ENCODE measurements at regions not wholly inside any gene's neighbourhood (a gene's known extent, or its start where the extent isn't known, plus 50 kb on each side); places are given as distances from the start of the nearest gene placed in this dataset.

DNA sequence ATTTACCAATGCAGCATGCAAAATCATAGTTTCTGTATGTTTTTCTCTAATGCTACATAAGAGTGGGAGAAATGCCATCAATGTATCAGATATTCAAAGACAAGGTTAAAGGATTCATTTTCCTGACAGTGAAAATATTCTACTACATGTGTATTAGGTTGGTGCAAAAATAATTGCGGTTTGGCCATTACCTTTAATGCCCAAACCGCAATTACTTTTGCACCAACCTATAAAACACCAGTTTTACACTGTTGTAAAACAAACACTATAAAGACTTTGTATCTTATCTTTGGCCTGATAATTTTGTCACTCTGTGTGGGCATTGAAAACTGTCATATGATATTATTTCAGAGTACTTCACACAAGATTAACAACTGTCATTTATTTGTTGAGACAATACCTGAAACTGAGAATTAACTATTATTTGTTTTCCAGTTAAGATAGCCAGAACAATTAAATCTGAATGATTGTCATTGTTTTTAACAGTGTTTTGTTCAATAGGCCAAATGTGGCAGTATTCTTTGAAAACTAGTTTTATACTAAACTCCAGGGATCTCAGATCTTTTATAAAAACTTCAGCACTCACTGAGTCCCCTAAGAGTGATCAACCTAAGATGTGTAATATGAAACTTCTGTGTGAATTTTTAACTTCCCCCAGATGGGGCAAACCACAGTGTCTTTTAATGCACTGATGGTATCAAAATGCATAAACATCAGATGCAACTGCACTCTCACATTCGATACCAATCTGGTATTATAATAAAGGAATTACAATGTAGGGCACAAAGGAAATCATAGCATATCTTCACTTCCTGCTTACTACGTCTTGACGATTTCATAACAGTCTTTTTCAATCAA is 53.8 kb upstream of the FBN2 start:
- no peak for FAIRE-seq

DNA sequence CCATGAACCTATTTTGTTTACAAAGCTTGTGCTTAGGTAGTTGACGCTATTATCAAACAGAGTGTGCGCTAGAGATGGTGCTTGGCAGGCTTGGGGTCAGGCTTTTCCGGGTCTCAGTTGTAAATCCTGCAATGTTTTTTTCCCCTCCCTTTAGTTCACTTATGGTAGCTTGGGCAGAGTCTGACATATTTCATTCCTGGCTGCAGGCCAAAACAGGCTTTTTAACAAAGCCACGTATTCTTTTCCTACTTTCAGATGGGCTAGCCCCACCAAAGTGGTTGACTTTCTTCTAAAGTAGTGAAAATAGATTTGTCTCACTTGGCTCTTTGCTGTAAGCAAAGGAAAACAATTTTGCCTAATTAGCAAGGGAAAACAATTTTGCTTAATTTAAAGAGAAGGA is 58.0 kb upstream of the FBN2 start:
- FAIRE-seq: no peak

DNA sequence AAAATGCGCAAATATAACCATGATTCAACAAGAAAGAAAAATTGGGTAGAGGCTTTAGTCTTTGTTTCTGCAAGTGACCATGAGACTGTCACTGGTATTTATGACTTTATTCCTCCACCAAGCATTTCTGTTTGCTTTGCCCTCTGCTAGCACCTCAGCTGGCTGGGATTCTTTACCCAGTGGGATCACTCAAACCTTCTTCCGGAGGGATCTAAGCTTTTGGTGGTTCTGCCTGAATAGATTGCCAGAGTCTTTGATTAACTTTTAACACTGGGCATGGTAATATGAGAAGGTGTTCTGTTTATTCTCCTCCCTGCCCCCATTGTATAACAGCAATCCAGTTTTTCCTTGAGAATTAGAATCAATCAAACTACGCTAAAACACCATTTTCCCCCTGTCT is 59.1 kb upstream of the FBN2 start:
- FAIRE-seq: no peak

DNA sequence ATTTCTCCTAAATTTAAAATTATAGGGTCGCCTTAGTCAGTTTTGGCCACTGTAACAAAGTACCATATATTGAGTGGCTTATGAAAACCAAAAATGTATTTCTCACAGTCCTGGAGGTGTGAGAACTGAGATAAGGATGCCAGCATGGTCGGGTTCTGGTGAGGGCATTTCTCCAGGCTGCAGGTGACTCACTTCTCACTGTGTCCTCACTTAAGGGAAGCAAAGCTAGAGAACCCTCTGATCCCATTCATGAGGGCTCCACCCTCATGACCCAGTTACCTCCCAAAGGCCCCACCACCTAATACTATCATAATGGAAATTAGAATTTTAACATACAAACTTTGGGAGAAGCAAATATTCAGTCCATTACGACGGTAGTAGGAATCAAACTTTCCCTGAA is 75.1 kb upstream of the FBN2 start:
- FAIRE-seq: no peak

DNA sequence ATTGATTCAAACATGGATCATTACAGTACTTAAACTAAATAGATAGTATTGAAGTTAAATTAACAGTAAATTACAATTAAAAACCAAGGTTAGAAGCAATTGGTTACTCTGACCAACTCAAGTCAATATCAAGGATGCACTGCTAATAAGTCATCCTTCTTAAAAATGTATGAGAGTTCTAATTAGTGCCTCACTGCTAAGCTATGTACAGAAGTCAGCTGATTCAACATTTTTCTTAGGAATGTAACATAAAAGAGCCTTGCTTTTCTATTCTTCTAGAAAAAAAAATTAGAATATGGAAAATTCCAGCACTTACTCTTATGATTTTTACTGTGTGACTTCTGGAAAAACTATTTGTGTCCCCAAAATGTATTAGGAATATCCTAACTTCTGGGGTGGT is 75.7 kb upstream of the FBN2 start:
- no peak for FAIRE-seq

DNA sequence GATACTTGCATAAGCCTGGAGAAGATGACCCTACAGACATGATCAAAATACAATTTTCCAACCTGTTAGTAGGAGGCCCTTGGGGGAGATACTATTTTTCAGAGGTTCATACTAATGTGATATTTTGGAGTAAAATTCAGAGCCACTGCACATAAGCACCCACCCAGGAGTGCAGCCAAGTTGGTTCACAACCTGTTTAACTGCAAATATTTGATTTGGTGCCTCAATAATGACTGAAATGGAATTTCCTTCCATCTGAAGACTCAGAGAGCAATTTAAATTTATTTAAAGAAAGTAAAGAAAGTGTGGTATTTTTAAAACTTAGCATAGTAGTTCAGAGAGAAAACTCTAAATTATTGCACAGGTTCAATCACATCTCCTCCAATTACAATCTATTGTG is 77.5 kb upstream of the FBN2 start:
- no peak for FAIRE-seq

DNA sequence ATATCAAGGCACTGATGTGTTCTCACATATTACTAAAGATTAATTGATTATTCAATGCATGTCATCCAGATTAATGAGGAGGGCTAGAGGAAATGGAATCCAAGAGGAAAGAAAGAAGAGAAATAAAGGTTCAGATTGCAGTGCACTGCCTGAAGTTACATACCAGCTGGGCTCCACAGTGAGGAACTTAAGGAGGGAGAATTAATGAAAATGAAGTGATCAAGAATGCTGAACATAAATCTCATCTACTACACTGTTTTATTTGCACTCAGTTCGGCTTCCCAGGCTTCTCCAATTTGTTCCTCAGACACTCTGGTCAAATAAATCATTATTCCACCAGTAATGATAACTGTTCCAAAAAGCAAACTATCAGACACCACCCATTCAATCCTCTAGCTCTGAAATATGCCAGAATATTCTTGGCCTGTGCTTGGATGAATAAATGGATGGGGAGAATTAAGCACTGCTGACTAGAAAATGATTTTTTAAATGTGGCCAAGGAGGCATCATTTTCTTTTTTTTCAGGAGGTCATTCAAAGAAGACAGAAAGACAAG is 88.6 kb upstream of the FBN2 start:
- no peak for FAIRE-seq

DNA sequence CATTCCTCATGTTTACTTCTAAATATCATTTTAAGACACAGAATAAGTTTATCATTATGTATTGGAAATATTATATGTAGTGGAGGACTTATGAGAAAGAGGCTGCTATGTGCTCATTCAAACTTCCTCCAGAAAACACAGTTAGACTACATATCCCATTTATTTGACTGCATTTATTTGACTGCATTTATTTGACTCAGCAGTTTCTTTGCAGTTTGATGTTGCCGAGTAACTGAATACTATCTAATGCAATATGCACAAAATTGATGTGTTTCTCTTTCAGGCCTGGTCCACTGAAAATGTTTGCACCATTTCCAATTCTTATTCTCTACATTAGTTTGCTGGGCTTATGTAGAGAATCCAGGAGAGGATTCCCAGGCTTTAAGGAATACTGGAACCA is 89.9 kb upstream of the FBN2 start:
- FAIRE-seq: no peak

DNA sequence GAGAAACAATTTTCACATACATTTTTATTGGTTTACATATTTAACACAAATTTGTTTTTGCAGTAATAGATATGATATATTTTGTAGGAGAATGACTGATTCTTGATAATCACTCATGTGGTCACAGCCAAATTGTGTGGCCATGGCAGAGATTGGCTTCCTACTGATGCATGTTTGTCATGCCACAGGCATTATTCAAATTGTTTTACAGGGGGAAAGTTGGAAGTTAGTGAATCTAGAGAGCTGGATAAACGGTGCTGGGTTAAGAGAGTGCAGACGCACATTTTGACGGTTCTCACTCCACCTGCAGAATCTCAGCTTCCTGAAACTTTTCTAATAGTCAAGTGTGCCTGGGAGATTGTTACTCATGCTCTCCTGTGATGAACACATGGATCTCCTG is 91.1 kb upstream of the FBN2 start:
- FAIRE-seq: no peak

DNA sequence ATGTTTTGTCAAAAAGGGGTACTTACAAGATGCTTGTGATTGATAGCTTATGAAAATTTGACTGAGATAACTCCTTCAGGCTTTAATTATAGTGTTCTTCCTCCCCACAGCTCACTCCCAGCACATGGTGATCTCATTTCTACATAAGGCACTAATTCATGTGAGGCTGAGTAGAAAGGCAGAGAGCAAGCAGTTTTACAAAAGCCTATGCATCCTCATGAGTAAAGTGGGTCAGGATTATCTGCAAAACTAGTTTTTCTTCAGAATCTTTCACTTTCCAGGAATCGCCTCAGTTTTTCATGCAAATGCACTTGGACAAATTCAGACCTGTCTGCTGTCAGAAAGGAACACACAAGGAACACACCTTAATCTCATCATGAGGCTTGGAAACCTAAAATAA is 92.1 kb upstream of the FBN2 start:
- no peak for FAIRE-seq

DNA sequence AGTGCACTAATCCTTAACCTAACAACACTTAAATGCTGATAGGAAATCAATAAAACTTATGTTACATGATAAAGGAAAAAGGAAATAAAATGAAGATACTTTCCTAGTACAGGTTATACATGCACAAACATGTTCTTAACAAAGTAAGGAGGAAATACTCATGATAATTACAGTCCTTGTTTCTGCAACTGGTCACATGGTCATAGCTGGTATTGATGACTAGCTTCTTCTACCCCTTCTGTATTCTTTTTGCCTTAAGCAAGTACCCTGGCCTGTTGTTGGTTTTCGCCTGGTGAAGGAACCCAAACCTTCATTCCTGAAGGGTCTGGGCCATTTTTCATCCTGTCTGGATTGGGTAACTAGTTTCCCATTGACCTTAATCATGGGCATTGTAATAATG is 93.7 kb upstream of the FBN2 start:
- no peak for FAIRE-seq

DNA sequence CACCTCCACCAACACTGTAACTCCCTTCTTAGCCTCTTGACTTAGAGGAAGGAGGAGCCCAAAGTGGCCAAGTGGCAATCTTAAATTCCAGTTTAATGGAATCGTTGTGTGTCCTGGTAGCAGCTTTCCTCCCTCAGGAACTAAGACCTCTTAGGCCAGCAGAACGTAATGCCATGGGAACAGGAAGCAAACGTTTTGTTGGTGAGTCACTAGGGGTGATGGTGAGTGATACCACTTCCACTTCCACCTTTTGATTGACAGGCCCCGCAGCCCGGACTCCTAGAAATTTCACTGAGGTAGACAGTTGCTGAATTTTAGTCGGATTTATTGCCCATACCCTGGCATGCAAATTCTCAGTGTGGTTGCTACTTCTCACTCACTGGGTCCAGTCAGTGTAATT is 94.2 kb upstream of the FBN2 start:
- no peak for FAIRE-seq

DNA sequence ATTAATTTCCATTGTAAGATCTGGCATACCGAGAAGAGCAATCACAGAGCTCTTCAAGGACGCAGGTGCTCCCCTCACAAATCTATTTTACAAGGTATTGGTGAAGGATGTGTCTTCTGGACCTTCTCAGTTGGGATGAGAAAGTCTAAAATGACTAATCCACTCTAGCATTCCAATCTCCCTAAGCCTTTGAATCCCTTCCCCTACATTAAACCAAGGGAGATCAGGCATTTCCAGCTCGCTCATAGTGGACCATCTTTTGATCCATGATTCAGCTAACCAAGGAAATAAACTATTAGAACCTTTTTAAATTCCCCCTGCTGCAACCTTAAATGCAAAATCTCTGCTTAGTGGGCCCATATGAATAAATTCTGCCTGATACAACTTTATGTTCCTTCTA is 95.9 kb upstream of the FBN2 start:
- FAIRE-seq: no peak

DNA sequence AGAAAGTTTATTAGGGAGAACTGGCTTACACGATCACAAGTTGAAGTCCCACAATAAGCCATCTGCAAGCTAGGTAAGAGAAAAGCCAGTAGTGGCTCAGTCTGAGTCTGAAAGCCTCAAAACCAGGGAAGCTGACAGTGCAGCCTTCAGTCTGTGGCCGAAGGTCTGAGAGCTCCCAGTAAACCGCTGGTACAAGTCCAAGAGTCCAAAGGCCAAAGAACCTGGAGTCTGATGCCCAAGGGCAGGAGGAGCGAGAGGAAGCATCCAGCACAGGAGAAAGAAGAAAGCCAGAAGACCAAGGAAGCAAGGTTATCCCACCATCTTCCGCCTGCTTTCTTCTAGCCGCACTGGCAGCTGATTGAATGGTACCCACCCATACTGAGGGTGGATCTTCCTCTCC is 97.3 kb upstream of the FBN2 start:
- no peak for FAIRE-seq

DNA sequence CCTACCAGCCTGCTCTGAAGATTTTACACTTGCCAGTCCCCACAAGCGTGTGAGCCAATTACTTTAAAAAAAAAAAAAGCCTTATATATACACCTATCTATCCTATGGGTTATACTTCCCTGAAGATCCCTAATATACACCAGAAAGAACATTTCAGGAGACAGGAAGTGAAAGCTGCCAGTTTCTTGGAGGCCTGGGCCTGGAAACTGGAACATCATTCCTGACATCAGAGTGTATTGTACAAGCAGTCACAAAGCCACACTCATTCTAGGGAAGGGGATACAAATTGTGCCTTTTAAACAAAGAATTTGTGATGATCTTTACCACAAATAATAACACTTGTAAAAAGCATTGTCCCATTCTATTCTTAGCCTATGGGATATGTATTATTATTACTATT is 98.3 kb upstream of the FBN2 start:
- FAIRE-seq: no peak

DNA sequence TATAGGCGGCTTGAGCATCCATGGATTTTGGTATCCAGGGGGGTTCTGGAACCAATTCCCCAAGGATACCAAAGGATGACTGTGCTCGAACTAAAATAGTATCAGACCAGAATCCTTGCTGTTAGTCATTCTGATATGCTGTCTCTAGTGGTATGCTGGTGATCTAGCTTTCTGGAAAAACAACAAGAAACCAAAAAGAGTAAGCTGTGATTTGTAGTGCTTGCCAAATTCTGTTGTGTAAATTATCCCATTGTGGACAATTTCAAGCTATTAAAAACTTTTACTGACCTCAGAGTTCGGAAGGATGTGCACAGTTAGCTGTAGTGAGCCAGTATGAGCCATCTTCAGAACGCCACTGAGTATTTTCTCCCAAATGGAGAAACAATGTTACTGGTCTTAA is 99.0 kb upstream of the FBN2 start:
- FAIRE-seq: no peak

DNA sequence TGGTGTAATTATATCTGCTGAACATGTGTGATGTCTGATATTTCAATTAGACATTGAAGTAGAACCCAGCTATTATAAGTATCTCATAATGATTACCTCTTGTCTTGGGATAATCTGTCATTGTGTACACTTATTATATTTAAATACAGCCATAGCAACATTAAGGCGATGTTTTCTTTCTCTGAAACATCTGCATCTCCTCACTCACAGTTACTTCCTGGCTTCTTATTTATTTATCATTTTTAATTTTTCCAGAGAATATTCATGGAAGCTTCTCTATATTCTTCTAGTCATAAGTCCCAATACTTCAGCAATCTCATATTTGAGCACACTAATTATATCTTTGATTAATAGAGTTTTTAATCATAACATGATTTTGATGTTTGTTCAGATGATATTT is 103.8 kb upstream of the FBN2 start:
- no peak for FAIRE-seq

DNA sequence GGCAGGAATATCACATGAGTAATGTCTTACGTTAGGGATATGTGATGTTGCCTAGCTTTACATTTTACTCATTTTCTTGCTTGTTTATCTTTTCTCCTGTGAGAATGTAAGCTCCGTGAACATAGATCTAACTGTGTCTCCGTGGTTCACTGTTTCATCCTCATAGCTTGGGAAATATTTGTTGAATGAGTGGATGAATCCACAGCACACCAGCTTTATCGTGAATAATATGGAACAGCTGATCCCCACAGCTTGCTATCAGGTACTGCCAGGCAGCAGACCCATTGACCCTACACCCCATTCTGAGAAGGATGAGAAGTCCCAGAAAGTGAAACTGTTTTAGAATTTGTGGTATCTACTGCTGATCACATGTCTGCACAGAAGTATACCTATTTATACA is 106.8 kb upstream of the FBN2 start:
- no peak for FAIRE-seq

DNA sequence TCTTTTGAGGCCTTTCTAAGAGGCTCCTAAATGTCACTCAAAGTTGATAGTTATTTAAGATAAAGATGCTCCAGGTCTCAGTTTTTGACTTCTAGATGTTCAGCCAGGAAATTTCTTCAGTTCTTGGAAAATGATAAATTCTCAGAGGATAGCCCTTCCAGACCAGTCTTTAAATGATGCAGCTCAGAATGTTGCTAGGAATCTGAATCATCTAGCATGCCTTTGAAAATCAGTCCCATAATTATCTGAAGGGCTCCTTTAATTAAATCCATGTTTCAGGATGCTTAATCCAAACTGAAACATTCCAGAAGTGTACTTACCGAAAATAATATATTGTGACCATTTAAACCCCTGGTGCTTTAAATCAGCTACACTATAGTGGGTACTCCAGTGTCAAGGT is 107.5 kb upstream of the FBN2 start:
- no peak for FAIRE-seq

DNA sequence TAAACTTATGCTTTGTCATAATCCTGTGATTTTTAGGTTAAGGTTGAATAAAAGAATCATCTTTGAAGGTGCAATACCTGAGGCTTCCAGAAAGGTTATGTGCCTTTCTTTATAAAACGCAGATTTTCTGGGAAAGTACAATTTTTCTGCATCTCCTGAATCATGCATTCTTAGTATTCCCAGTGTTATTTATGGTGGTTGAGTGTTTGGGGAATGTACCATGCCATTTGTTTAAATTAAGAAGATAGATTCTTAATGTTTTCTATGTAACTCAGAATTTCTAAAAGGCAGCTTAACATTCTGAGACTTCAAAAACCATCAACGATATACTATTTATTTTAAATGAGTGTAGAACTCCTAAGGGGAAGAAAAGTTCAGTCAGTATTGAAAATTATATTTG is 108.1 kb upstream of the FBN2 start:
- FAIRE-seq: no peak

DNA sequence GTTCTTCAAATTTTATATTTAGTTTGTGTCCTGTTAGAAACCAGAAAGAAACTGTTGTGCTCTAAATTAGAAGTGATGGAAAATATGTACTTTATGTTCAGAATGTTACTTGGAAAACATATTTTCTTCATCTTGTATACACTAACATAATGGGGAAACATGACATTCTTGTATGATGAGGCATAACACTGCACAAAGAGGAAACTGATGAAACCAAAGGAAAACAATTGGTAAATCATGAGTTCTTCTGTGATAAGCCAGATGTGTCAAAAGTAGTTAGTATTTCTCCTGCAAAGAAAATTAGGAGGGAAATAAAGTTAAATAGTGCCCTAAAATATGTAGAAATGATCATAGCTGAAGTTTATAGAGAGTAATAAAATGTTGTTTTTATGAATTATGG is 111.1 kb upstream of the FBN2 start:
- no peak for FAIRE-seq

DNA sequence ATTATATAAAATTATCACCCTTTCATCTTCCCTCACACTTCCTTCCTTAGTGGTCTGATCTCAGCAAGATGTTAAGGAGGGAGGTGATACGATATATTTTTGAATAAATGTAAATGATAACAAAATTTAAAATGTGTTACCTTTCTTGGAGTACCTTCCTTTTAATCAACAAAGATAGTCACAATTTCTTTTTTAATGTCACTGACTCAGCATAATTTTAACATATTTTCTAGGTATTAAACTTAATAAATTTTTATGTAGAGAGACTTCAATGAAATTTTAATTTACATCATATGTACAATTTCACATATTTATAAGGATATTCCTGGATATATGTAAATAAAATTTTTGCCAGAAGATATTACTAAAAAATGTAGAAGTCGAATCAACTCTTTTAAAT is 125.0 kb upstream of the FBN2 start:
- FAIRE-seq: no peak

DNA sequence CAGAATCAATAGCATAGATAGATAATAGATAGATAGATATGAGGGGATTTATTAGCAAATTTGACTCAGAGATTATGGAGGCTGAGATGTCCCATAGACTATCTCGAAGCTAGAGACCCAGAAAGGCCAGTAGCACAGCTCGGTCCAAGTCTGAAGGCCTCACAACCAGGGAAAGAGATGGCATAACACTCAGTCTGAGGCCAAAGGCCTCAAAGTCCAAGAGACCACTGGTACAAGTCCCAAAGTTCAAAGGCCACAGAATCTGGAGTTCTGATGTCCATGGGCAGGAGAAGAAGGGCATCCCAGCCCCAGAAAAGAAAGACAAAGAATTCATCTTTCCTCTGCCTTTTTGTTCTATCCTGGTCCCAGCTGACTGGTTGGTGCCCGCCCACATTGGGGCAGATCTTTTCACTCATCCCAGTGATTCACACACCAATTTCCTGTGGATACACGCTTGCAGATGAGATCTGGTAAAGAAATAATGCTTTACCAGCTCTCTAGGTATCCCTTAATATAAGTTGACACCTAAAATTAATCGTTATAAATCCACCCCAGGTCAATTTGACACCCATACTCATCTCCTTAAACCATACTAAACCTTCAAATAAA is 127.8 kb upstream of the FBN2 start:
- no peak for FAIRE-seq

DNA sequence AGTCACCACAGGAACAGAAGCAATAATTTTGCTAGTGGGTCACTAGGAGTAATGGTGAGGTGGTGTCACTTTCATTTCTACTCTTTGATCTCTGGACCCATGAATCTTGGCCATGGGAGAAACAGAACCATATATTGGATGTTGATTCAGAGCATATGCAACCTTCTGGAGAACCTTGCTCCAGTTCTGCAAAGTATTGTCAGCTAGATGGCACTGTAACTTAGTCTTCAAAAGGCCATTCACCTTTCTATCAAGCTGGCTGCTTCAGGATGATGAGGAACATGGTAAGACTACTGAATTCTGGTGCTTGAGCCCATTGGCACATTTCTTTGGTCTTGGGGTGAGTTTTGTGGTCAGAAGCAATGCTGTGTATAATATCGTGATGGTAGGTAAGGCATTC is 129.1 kb upstream of the FBN2 start:
- FAIRE-seq: no peak

DNA sequence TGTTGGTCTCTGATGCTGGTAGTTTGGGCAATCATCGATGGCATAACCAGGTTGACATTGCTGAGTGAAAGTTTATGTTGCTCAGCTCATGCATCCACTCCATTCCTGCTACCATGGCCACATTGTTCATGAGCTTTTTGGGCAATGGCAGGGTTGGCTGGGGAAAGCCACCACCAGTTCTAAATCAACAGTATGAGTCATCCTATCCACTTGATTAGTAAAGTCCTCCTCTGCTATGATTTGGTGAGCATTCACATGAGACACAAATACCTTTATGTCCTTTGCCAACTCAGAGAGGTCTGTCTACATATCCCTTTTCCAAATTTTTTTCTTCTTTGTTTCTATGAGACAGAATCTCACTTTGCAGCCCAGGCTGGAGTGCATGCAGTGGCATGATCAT is 129.7 kb upstream of the FBN2 start:
- FAIRE-seq: no peak
